ENCODE measurements at regions not wholly inside any gene's neighbourhood (a gene's known extent, or its start where the extent isn't known, plus 50 kb on each side); places are given as distances from the start of the nearest gene placed in this dataset.
"Not testable (repeated sequence)": the region's sequence is repeated elsewhere in the genome, so short reads cannot be mapped to it uniquely, and the experiment has no call there.

- ChIA-PET POLR2A (no interaction called here), CTCF (no interaction called here)
- TF ChIP-seq CTCF (IDR thresholded peaks at IDR 0.05; ENCODE audit: insufficient read depth, low read depth, low read length): no peak
- Histone ChIP-seq H3K27me3 (ENCODE audit: control insufficient read depth, insufficient read depth, low read length) (no peaks in the 10 kb centered on the region), H3K36me3 (ENCODE audit: control insufficient read depth, insufficient read depth, low read length) (no peaks in the 10 kb centered on the region), H3K4me3 (ENCODE audit: low read depth, low read length) (no peak overlapping the region)
- DNase-seq (ENCODE audit: low read depth): no peak
Observed at GRCh38 chr2:2464643-2465042, 133.6 kb upstream of the MYT1L start.

- Histone ChIP-seq H3K27me3 (ENCODE audit: control insufficient read depth, insufficient read depth, low read length) (no peaks in the 10 kb centered on the region), H3K36me3 (ENCODE audit: control insufficient read depth, insufficient read depth, low read length) (no peaks in the 10 kb centered on the region), H3K4me3 (ENCODE audit: low read depth, low read length) (no peak overlapping the region)
- TF ChIP-seq CTCF (IDR thresholded peaks at IDR 0.05; ENCODE audit: insufficient read depth, low read depth, low read length): no peak
- ChIA-PET POLR2A (no interaction called here), CTCF (no interaction called here)
- DNase-seq (ENCODE audit: low read depth): no peak
Observed at GRCh38 chr2:2464094-2464493, 133.0 kb upstream of the MYT1L start.

GRCh38 chr2:2456721-2457120 is 125.6 kb upstream of the MYT1L start:
- peak; percentile 2 for DNase-seq (ENCODE audit: low read depth)
- Histone ChIP-seq H3K36me3 (ENCODE audit: control insufficient read depth, insufficient read depth, low read length) (no peaks in the 10 kb centered on the region), H3K27me3 (ENCODE audit: control insufficient read depth, insufficient read depth, low read length) (no peaks in the 10 kb centered on the region), H3K4me3 (ENCODE audit: low read depth, low read length) (no peak overlapping the region)
- TF ChIP-seq CTCF (IDR thresholded peaks at IDR 0.05; ENCODE audit: insufficient read depth, low read depth, low read length): no peak
- CTCF ChIA-PET: no interaction called here
- POLR2A ChIA-PET: no interaction called here

GRCh38 chr2:2455151-2455550 is 124.1 kb upstream of the MYT1L start:
- Histone ChIP-seq H3K36me3 (ENCODE audit: control insufficient read depth, insufficient read depth, low read length) (no peaks in the 10 kb centered on the region), H3K4me3 (ENCODE audit: low read depth, low read length) (no peak overlapping the region), H3K27me3 (ENCODE audit: control insufficient read depth, insufficient read depth, low read length) (no peaks in the 10 kb centered on the region)
- no peak for DNase-seq (ENCODE audit: low read depth)
- POLR2A ChIA-PET: no interaction called here
- CTCF ChIA-PET: no interaction called here
- TF ChIP-seq CTCF (IDR thresholded peaks at IDR 0.05; ENCODE audit: insufficient read depth, low read depth, low read length): no peak

- no peak for TF ChIP-seq CTCF (IDR thresholded peaks at IDR 0.05; ENCODE audit: insufficient read depth, low read depth, low read length)
- no peaks in the 10 kb centered on the region for H3K36me3 ChIP-seq (ENCODE audit: control insufficient read depth, insufficient read depth, low read length)
- DNase-seq (ENCODE audit: low read depth): peak; percentile 0
- POLR2A ChIA-PET: no interaction called here
- no peak overlapping the region for H3K4me3 ChIP-seq (ENCODE audit: low read depth, low read length)
- CTCF ChIA-PET: no interaction called here
- H3K27me3 ChIP-seq (ENCODE audit: control insufficient read depth, insufficient read depth, low read length): no peaks in the 10 kb centered on the region
Observed at GRCh38 chr2:2452961-2453360, 121.9 kb upstream of the MYT1L start.

GRCh38 chr2:2451275-2451674 is 120.2 kb upstream of the MYT1L start:
- CTCF ChIA-PET; H3K4me3 ChIP-seq (ENCODE audit: low read depth, low read length); H3K36me3 ChIP-seq (ENCODE audit: control insufficient read depth, insufficient read depth, low read length); H3K27me3 ChIP-seq (ENCODE audit: control insufficient read depth, insufficient read depth, low read length); POLR2A ChIA-PET; DNase-seq (ENCODE audit: low read depth): not testable (repeated sequence)
